Caco-2 (cell line): ENCODE measurements at regions not wholly inside any gene's neighbourhood (a gene's known extent, or its start where the extent isn't known, plus 50 kb on each side); places are given as distances from the start of the nearest gene placed in this dataset.

Experiments used
- BruUV-seq: library from RNA; stranded (reverse); fragments of 400-500 nt; replicated peaks from 2 replicates; lab custom pipeline; 2021; lab: Mats Ljungman, UMichigan
- CTCF ChIA-PET: fragments of 300-600 bp; sonication (Branson Sonifier 250); formaldehyde crosslinking; loops from one replicate; lab custom pipeline; 2022; ENCODE audit warnings: antibody characterized with exemption; lab: Charles Lee
- POLR2A ChIA-PET: fragments of 300-600 bp; sonication (Branson Sonifier 250); formaldehyde crosslinking; loops from one replicate; lab custom pipeline; 2022; ENCODE audit warnings: antibody characterized with exemption; lab: Charles Lee
- DNase-seq, 2 experiments: peaks; one replicate each; pipeline versions ENCODE4 v3.0.0 to v3.0.0-alpha.2; 2020 to 2022
- H3K27me3 ChIP-seq: replicated peaks from 2 replicates; pipeline ENCODE4 v1.6.0; 2011; ENCODE audit warnings: low read length; ENCODE audit not compliant: control insufficient read depth, insufficient read depth
- H3K36me3 ChIP-seq: 2 replicates; pipeline ENCODE4 v1.5.1; 2011; ENCODE audit warnings: low read length; ENCODE audit not compliant: control insufficient read depth, insufficient read depth
- H3K4me1 ChIP-seq: fragments of 250-450 bp; sonication (Bioruptor Pico); 2 replicates; pipeline ENCODE4 v1.5.1; 2020; ENCODE audit warnings: mild to moderate bottlenecking
- H3K4me3 ChIP-seq: 2 replicates; pipeline ENCODE4 v1.5.1; 2011; ENCODE audit warnings: low read depth, mild to moderate bottlenecking, control low read depth, low read length
- H3K9me3 ChIP-seq: fragments of 250-450 bp; sonication (Bioruptor Pico); 2 replicates; pipeline ENCODE4 v1.5.1; 2020; ENCODE audit warnings: mild to moderate bottlenecking, moderate library complexity
- H3K27ac Mint-ChIP-seq: one replicate; pipeline ENCODE4 v1.8.0; 2022; ENCODE audit warnings: mixed read lengths; ENCODE audit not compliant: unreplicated experiment
- H3K27me3 Mint-ChIP-seq: one replicate; pipeline ENCODE4 v1.8.0; 2022; ENCODE audit warnings: mixed read lengths; ENCODE audit not compliant: insufficient read depth, unreplicated experiment
- H3K36me3 Mint-ChIP-seq: one replicate; pipeline ENCODE4 v1.8.0; 2022; ENCODE audit warnings: mild to moderate bottlenecking, mixed read lengths; ENCODE audit not compliant: insufficient read depth, unreplicated experiment
- H3K4me1 Mint-ChIP-seq: one replicate; pipeline ENCODE4 v1.8.0; 2022; ENCODE audit warnings: low read depth, mixed read lengths; ENCODE audit not compliant: unreplicated experiment
- H3K4me3 Mint-ChIP-seq: one replicate; pipeline ENCODE4 v1.8.0; 2022; ENCODE audit warnings: mild to moderate bottlenecking, moderate library complexity, mixed read lengths; ENCODE audit not compliant: unreplicated experiment
- H3K9me3 Mint-ChIP-seq: one replicate; pipeline ENCODE4 v1.8.0; 2022; ENCODE audit warnings: mixed read lengths; ENCODE audit not compliant: unreplicated experiment
- CTCF ChIP-seq, 2 experiments: fragments of 200-600 bp in 1 of 2; IDR thresholded peaks; 1 replicate in 1 of 2; 2 replicates in 1 of 2; pipeline versions ENCODE4 v1.5.1 to v1.8.0; 2011 to 2022; ENCODE audit warnings: antibody characterized with exemption in 1 of 2, control low read depth in 1 of 2, inconsistent platforms in 1 of 2, low read depth in 1 of 2, low read length in 1 of 2, mild to moderate bottlenecking in 1 of 2, moderate library complexity in 1 of 2; ENCODE audit not compliant: insufficient read depth in 1 of 2, severe bottlenecking in 1 of 2, unreplicated experiment in 1 of 2
- intact Hi-C: fragments of 100-400 bp; cut with micrococcal nuclease; formaldehyde crosslinking; loops from one replicate; pipeline ENCODE4 v1.10.0; 2022; ENCODE audit not compliant: unreplicated experiment

GRCh38 chr10:132121511-132121830 is 55.7 kb downstream of the JAKMIP3 start:
- POLR2A ChIA-PET: no interaction called here
- DNase-seq: no peak

GRCh38 chr10:132122097-132122861 is 56.5 kb downstream of the JAKMIP3 start:
- DNase-seq: no peak
- intact Hi-C loops: no loop called here
- no peak overlapping the region for H3K4me3 Mint-ChIP-seq
- BruUV-seq: no TSS peak
- POLR2A ChIA-PET: no interaction called here
- H3K4me1 Mint-ChIP-seq: no peaks in the 10 kb centered on the region
- H3K36me3 ChIP-seq: no peaks in the 10 kb centered on the region
- peaks cover 9% of the 10 kb centered on the region for H3K27me3 Mint-ChIP-seq
- H3K36me3 Mint-ChIP-seq: no peaks in the 10 kb centered on the region
- H3K4me1 ChIP-seq: no peaks in the 10 kb centered on the region
- H3K27ac Mint-ChIP-seq: no peak overlapping the region
- H3K9me3 ChIP-seq: no peaks in the 10 kb centered on the region
- peaks cover 2% of the 10 kb centered on the region for H3K9me3 Mint-ChIP-seq
- no peak for TF ChIP-seq CTCF (IDR thresholded peaks at IDR 0.05; ENCODE audit: insufficient read depth in 1 of 2, low read depth in 1 of 2, low read length in 1 of 2, severe bottlenecking in 1 of 2, unreplicated experiment in 1 of 2)
- H3K27me3 ChIP-seq: no peaks in the 10 kb centered on the region
- CTCF ChIA-PET: no interaction called here
- H3K4me3 ChIP-seq: no peak overlapping the region

More at GRCh38 chr10:132121511-132121830, 55.7 kb downstream of the JAKMIP3 start:
- Histone ChIP-seq H3K27me3 (no peaks in the 10 kb centered on the region), H3K4me1 (no peaks in the 10 kb centered on the region), H3K36me3 (no peaks in the 10 kb centered on the region), H3K4me3 (no peak overlapping the region), H3K9me3 (no peaks in the 10 kb centered on the region)
- intact Hi-C loops: no loop called here
- no peaks in the 10 kb centered on the region for H3K9me3 Mint-ChIP-seq
- H3K36me3 Mint-ChIP-seq: no peaks in the 10 kb centered on the region
- no peaks in the 10 kb centered on the region for H3K4me1 Mint-ChIP-seq
- TF ChIP-seq CTCF (IDR thresholded peaks at IDR 0.05; ENCODE audit: insufficient read depth in 1 of 2, low read depth in 1 of 2, low read length in 1 of 2, severe bottlenecking in 1 of 2, unreplicated experiment in 1 of 2): no peak
- CTCF ChIA-PET: no interaction called here
- H3K27me3 Mint-ChIP-seq: peaks cover 9% of the 10 kb centered on the region
- H3K27ac Mint-ChIP-seq: no peak overlapping the region
- no peak overlapping the region for H3K4me3 Mint-ChIP-seq
- no TSS peak for BruUV-seq

GRCh38 chr10:132122939-132123445 is 57.2 kb downstream of the JAKMIP3 start:
- peaks cover 12% of the 10 kb centered on the region for H3K27me3 Mint-ChIP-seq
- H3K36me3 Mint-ChIP-seq: no peaks in the 10 kb centered on the region
- H3K4me3 ChIP-seq: no peak overlapping the region
- H3K27ac Mint-ChIP-seq: no peak overlapping the region
- no peaks in the 10 kb centered on the region for H3K36me3 ChIP-seq
- intact Hi-C loops: no loop called here
- no peaks in the 10 kb centered on the region; the same call in 1 of the 2 replicates for H3K9me3 ChIP-seq
- H3K4me1 ChIP-seq: no peaks in the 10 kb centered on the region
- no peaks in the 10 kb centered on the region for H3K4me1 Mint-ChIP-seq
- DNase-seq: no peak
- H3K9me3 Mint-ChIP-seq: peaks cover 9% of the 10 kb centered on the region
- ChIA-PET POLR2A (no interaction called here), CTCF (no interaction called here)
- TF ChIP-seq CTCF (IDR thresholded peaks at IDR 0.05; ENCODE audit: insufficient read depth in 1 of 2, low read depth in 1 of 2, low read length in 1 of 2, severe bottlenecking in 1 of 2, unreplicated experiment in 1 of 2): no peak
- no peaks in the 10 kb centered on the region for H3K27me3 ChIP-seq
- BruUV-seq: no TSS peak
- no peak overlapping the region for H3K4me3 Mint-ChIP-seq
